HCT116 (cell line): ENCODE measurements at regions not wholly inside any gene's neighbourhood (a gene's known extent, or its start where the extent isn't known, plus 50 kb on each side); places are given as distances from the start of the nearest gene placed in this dataset.

Source experiments
- ATAC-seq: fragments of 200-7000 bp; cut with Tn5 transposase; 2 replicates; pipeline ENCODE4 v1.9.1; 2020; ENCODE audit warnings: mild to moderate bottlenecking, moderate library complexity
- BruUV-seq: library from RNA; stranded (reverse); fragments of 400-500 nt; replicated peaks from 2 replicates; lab custom pipeline; 2021; lab: Mats Ljungman, UMichigan
- CTCF ChIA-PET: fragments of 300-600 bp; sonication (Branson Sonifier 250); formaldehyde crosslinking; loops from one replicate; lab custom pipeline; 2021; ENCODE audit warnings: antibody characterized with exemption; lab: Charles Lee
- POLR2A ChIA-PET: fragments of 300-600, 350-600 bp; sonication (Branson Sonifier 250); formaldehyde crosslinking; loops from one replicate; lab custom pipeline; 2021; ENCODE audit warnings: antibody characterized with exemption; lab: Charles Lee
- RAD21 ChIA-PET, 2 experiments: fragments of 300-600 bp; sonication (Branson Sonifier 250); formaldehyde crosslinking; loops; one replicate each; lab custom pipeline; 2023; ENCODE audit warnings: low total read pairs in 2 of 2; ENCODE audit not compliant: uncharacterized antibody in 2 of 2, unreplicated experiment in 2 of 2, low non-redundant PET in 1 of 2; lab: Charles Lee
- DNase-seq: peaks from one replicate; pipeline ENCODE4 v3.0.0-alpha.2; 2010; ENCODE audit warnings: low read depth, low spot score
- H2AFZ ChIP-seq: fragments of 200-600 bp; shearing (Covaris generic), sonication (generic); 2 replicates; pipeline ENCODE4 v1.6.1; 2017; ENCODE audit warnings: low read depth, mixed run types, mixed read lengths, antibody characterized with exemption, low read length; ENCODE audit not compliant: poor library complexity, severe bottlenecking
- H3K27ac ChIP-seq: 2 replicates; pipeline ENCODE4 v1.5.1; 2012; ENCODE audit warnings: low read depth, low read length
- H3K27me3 ChIP-seq: fragments of 200-600 bp; sonication (generic); 2 replicates; pipeline ENCODE4 v1.6.1; 2016; ENCODE audit warnings: mixed run types, low read length, mixed read lengths; ENCODE audit not compliant: insufficient read depth
- H3K36me3 ChIP-seq, 2 experiments: fragments of 200-500 bp in 1 of 2; fragments of 200-600 bp in 1 of 2; sonication (Bioruptor generic) in 1 of 2; sonication (generic) in 1 of 2; 2 replicates each; pipeline versions ENCODE4 v1.5.1 to v1.6.1; 2014 to 2016; ENCODE audit warnings: low read length in 2 of 2, inconsistent platforms in 1 of 2, mixed read lengths in 1 of 2, mixed run types in 1 of 2; ENCODE audit not compliant: insufficient read depth in 2 of 2, control insufficient read depth in 1 of 2
- H3K4me1 ChIP-seq, 2 experiments: fragments of 200-600 bp in 1 of 2; sonication (generic) in 1 of 2; 2 replicates each; pipeline versions ENCODE4 v1.5.1 to v1.6.1; 2012 to 2017; ENCODE audit warnings: low read length in 2 of 2, inconsistent platforms in 1 of 2, mild to moderate bottlenecking in 1 of 2, mixed read lengths in 1 of 2, mixed run types in 1 of 2, moderate library complexity in 1 of 2; ENCODE audit not compliant: insufficient read depth in 2 of 2, control insufficient read depth in 1 of 2
- H3K4me2 ChIP-seq: fragments of 200-600 bp; sonication (generic); 2 replicates; pipeline ENCODE4 v1.6.1; 2017; ENCODE audit warnings: mixed run types, low read length, mixed read lengths
- H3K4me3 ChIP-seq, 2 experiments: fragments of 200-600 bp in 1 of 2; sonication (generic) in 1 of 2; replicated peaks in 1 of 2; 2 replicates each; pipeline ENCODE4 v1.5.1; 2011 to 2016; ENCODE audit warnings: low read length in 2 of 2, control low read depth in 1 of 2, low read depth in 1 of 2, mild to moderate bottlenecking in 1 of 2, mixed read lengths in 1 of 2, mixed run types in 1 of 2
- H3K79me2 ChIP-seq: fragments of 200-600 bp; sonication (generic); 2 replicates; pipeline ENCODE4 v1.6.1; 2017; ENCODE audit warnings: mild to moderate bottlenecking, mixed run types, low read length, moderate library complexity, mixed read lengths; ENCODE audit not compliant: insufficient read depth
- H3K9ac ChIP-seq: fragments of 200-600 bp; sonication (generic); 2 replicates; pipeline ENCODE4 v1.6.1; 2016; ENCODE audit warnings: low read length, mixed read lengths
- H3K9me2 ChIP-seq: fragments of 200-600 bp; sonication (generic), shearing (Covaris generic); 2 replicates; pipeline ENCODE4 v1.6.1; 2017; ENCODE audit warnings: mixed run types, mild to moderate bottlenecking, moderate library complexity; ENCODE audit not compliant: insufficient read depth
- H3K9me3 ChIP-seq, 2 experiments: fragments of 200-500 bp in 1 of 2; fragments of 200-600 bp in 1 of 2; sonication (Bioruptor generic) in 1 of 2; sonication (generic) in 1 of 2; 2 replicates each; pipeline ENCODE4 v1.6.1; 2014 to 2017; ENCODE audit warnings: low read length in 2 of 2, mixed read lengths in 2 of 2, inconsistent platforms in 1 of 2, low read depth in 1 of 2, mild to moderate bottlenecking in 1 of 2, mixed run types in 1 of 2, moderate library complexity in 1 of 2; ENCODE audit not compliant: control insufficient read depth in 1 of 2, insufficient read depth in 1 of 2
- H4K20me1 ChIP-seq: fragments of 200-600 bp; sonication (generic), shearing (Covaris generic); 2 replicates; pipeline ENCODE4 v1.6.1; 2017; ENCODE audit warnings: mixed run types, mild to moderate bottlenecking, moderate library complexity; ENCODE audit not compliant: insufficient read depth
- CBX3 ChIP-seq: IDR thresholded peaks from 2 replicates; pipeline ENCODE4 v1.6.1; 2012; ENCODE audit warnings: low read depth
- CEBPB ChIP-seq: IDR thresholded peaks from 2 replicates; pipeline ENCODE4 v1.6.1; 2012; ENCODE audit warnings: low read depth
- CTCF ChIP-seq, 3 experiments: fragments of 200-600 bp in 1 of 3; sonication (generic) in 1 of 3; IDR thresholded peaks in 2 of 3; conservative IDR thresholded peaks in 1 of 3; 2 replicates each; pipeline ENCODE4 v1.5.1; 2012 to 2017; ENCODE audit warnings: low read depth in 2 of 3, low read length in 2 of 3, antibody characterized with exemption in 1 of 3, borderline replicate concordance in 1 of 3, control low read depth in 1 of 3, mild to moderate bottlenecking in 1 of 3, mixed read lengths in 1 of 3, mixed run types in 1 of 3, moderate library complexity in 1 of 3; ENCODE audit not compliant: insufficient read depth in 1 of 3
- EGR1 ChIP-seq: IDR thresholded peaks from 2 replicates; pipeline ENCODE4 v1.6.1; 2012; ENCODE audit warnings: low read depth
- EZH2phosphoT487 ChIP-seq: fragments of 200-600 bp; IDR thresholded peaks from 2 replicates; pipeline ENCODE4 v1.6.1; 2018; ENCODE audit warnings: antibody characterized with exemption, borderline replicate concordance
- RAD21 ChIP-seq: IDR thresholded peaks from 2 replicates; pipeline ENCODE4 v1.6.1; 2012; ENCODE audit warnings: low read depth, mild to moderate bottlenecking
- REST ChIP-seq: IDR thresholded peaks from 2 replicates; pipeline ENCODE4 v1.6.1; 2012; ENCODE audit warnings: low read depth
- SRF ChIP-seq: IDR thresholded peaks from 2 replicates; pipeline ENCODE4 v1.6.1; 2012; ENCODE audit warnings: low read depth
- TCF7L2 ChIP-seq: IDR thresholded peaks from 2 replicates; pipeline ENCODE4 v1.7.0; 2011; ENCODE audit warnings: borderline replicate concordance, inconsistent platforms; ENCODE audit not compliant: insufficient read depth, insufficient read length; ENCODE audit errors: extremely low read depth
- ZNF274 ChIP-seq: fragments of 200-500 bp; sonication (Bioruptor generic); IDR thresholded peaks from 2 replicates; pipeline ENCODE4 v1.6.1; 2014; ENCODE audit warnings: mild to moderate bottlenecking, low read depth, low read length, inconsistent platforms
- intact Hi-C: fragments of 100-400 bp; cut with micrococcal nuclease; formaldehyde crosslinking; loops from 2 replicates; pipeline ENCODE4 v1.10.0; 2022

GRCh38 chr11:128302425-128303186, 284.8 kb downstream of the ETS1 start:
- Histone ChIP-seq H3K9me2 (no peaks in the 10 kb centered on the region), H4K20me1 (no peaks in the 10 kb centered on the region), H3K79me2 (no peaks in the 10 kb centered on the region), H3K4me2 (no peak overlapping the region), H3K36me3 (no peaks in the 10 kb centered on the region), H3K27me3 (peaks cover 34% of the 10 kb centered on the region), H3K4me1 (no peaks in the 10 kb centered on the region), H3K27ac (no peak overlapping the region), H3K9ac (no peak overlapping the region), H3K4me3 (no peak overlapping the region), H3K9me3 (no peaks in the 10 kb centered on the region), H2AFZ (no peak overlapping the region)
- intact Hi-C loops: no loop called here
- ChIA-PET RAD21 (no interaction called here), CTCF (no interaction called here), POLR2A (no interaction called here)
- ATAC-seq (no peak), DNase-seq (no peak)
- no TSS peak for BruUV-seq
- TF ChIP-seq EZH2phosphoT487 (no peak), CEBPB (no peak), CBX3 (no peak), REST (no peak), CTCF (IDR thresholded peaks at IDR 0.05 in 2 of 3, conservative IDR thresholded peaks at IDR 0.05 in 1 of 3; ENCODE audit: borderline replicate concordance in 1 of 3, insufficient read depth in 1 of 3, low read depth in 2 of 3, low read length in 2 of 3) (no peak), EGR1 (no peak), RAD21 (no peak), ZNF274 (no peak), SRF (no peak), TCF7L2 (no peak)
